A673 (cell line): ENCODE measurements at regions not wholly inside any gene's neighbourhood (a gene's known extent, or its start where the extent isn't known, plus 50 kb on each side); places are given as distances from the start of the nearest gene placed in this dataset.

ENCODE experiments used
- BruUV-seq: library from RNA; stranded (reverse); fragments of 400-500 nt; replicated peaks from 2 replicates; lab custom pipeline; 2021; lab: Mats Ljungman, UMichigan
- CTCF ChIA-PET: fragments of 300-600 bp; sonication (Branson Sonifier 250); formaldehyde crosslinking; loops from one replicate; lab custom pipeline; 2022; ENCODE audit warnings: antibody characterized with exemption; lab: Charles Lee
- POLR2A ChIA-PET: fragments of 300-600 bp; sonication (Branson Sonifier 250); formaldehyde crosslinking; loops from one replicate; lab custom pipeline; 2022; ENCODE audit warnings: antibody characterized with exemption; ENCODE audit not compliant: low non-redundant PET; lab: Charles Lee
- DNase-seq: peaks from one replicate; pipeline ENCODE4 v3.0.0-alpha.2; 2015; ENCODE audit warnings: low spot score
- H3K27ac ChIP-seq: fragments of 200-600 bp; sonication (generic); 2 replicates; pipeline ENCODE4 v1.5.1; 2016; ENCODE audit warnings: mixed run types, low read depth, mild to moderate bottlenecking, mixed read lengths, antibody characterized with exemption, low read length; ENCODE audit not compliant: poor library complexity, severe bottlenecking
- H3K27me3 ChIP-seq: fragments of 200-600 bp; sonication (generic); replicated peaks from 2 replicates; pipeline ENCODE4 v1.6.1; 2017; ENCODE audit warnings: mixed run types, low read depth, mild to moderate bottlenecking, mixed read lengths, antibody characterized with exemption, low read length; ENCODE audit not compliant: insufficient read depth, poor library complexity
- H3K36me3 ChIP-seq: fragments of 200-600 bp; sonication (generic); 2 replicates; pipeline ENCODE4 v1.6.1; 2016; ENCODE audit warnings: mixed run types, mild to moderate bottlenecking, mixed read lengths, antibody characterized with exemption, low read length; ENCODE audit not compliant: insufficient read depth, poor library complexity, severe bottlenecking
- H3K4me1 ChIP-seq: fragments of 200-600 bp; sonication (generic); 2 replicates; pipeline ENCODE4 v1.6.1; 2017; ENCODE audit warnings: mixed run types, mild to moderate bottlenecking, mixed read lengths, antibody characterized with exemption, low read length; ENCODE audit not compliant: insufficient read depth, poor library complexity, severe bottlenecking
- H3K4me3 ChIP-seq: fragments of 200-600 bp; sonication (generic); 2 replicates; pipeline ENCODE4 v1.5.1; 2016; ENCODE audit warnings: low read depth, mixed run types, mild to moderate bottlenecking, mixed read lengths, low read length; ENCODE audit not compliant: poor library complexity, severe bottlenecking
- H3K9me3 ChIP-seq: fragments of 200-600 bp; sonication (generic); 2 replicates; pipeline ENCODE4 v1.6.1; 2016; ENCODE audit warnings: mixed run types, low read depth, mild to moderate bottlenecking, mixed read lengths, antibody characterized with exemption, low read length; ENCODE audit not compliant: poor library complexity, severe bottlenecking
- CTCF ChIP-seq: fragments of 300-800, 200-600 bp; sonication (generic); conservative IDR thresholded peaks from 2 replicates; pipeline ENCODE4 v1.5.1; 2017; ENCODE audit warnings: low read depth, mild to moderate bottlenecking, antibody characterized with exemption, low read length, moderate library complexity, mixed read lengths
- EZH2 ChIP-seq: fragments of 200-600 bp; sonication (generic); IDR thresholded peaks from 2 replicates; pipeline ENCODE4 v1.6.1; 2017; ENCODE audit warnings: borderline replicate concordance, low read depth, mild to moderate bottlenecking, mixed read lengths, antibody characterized with exemption, low read length; ENCODE audit not compliant: poor library complexity, severe bottlenecking
- intact Hi-C: fragments of 100-400 bp; cut with micrococcal nuclease; formaldehyde crosslinking; loops from one replicate; pipeline ENCODE4 v1.10.0; 2022; ENCODE audit not compliant: unreplicated experiment

- BruUV-seq, result no TSS peak
- peaks cover 3% of the 10 kb centered on the region for H3K4me1 ChIP-seq
- H3K27me3 ChIP-seq, result no peaks in the 10 kb centered on the region
- peaks cover 8% of the 10 kb centered on the region for H3K9me3 ChIP-seq
- no peak overlapping the region for H3K27ac ChIP-seq
- ChIA-PET CTCF (no interaction called here), POLR2A (no interaction called here)
- no peak for DNase-seq
- TF ChIP-seq EZH2 (no peak), CTCF (no peak)
- H3K36me3 ChIP-seq, result no peaks in the 10 kb centered on the region
- H3K4me3 ChIP-seq, result no peak overlapping the region
- intact Hi-C loops, result no loop called here
Observed at GRCh38 chr4:184274286-184274951, 56.7 kb upstream of the ENPP6 start.

- no TSS peak for BruUV-seq
- CTCF ChIA-PET, result no interaction called here
- Histone ChIP-seq H3K9me3 (peaks cover 8% of the 10 kb centered on the region), H3K27ac (no peak overlapping the region), H3K4me1 (peaks cover 12% of the 10 kb centered on the region), H3K36me3 (no peaks in the 10 kb centered on the region), H3K27me3 (no peaks in the 10 kb centered on the region), H3K4me3 (no peak overlapping the region)
- intact Hi-C loops, result no loop called here
- no peak for DNase-seq
- TF ChIP-seq CTCF, result no peak
- no peak for TF ChIP-seq EZH2
- POLR2A ChIA-PET, result interaction anchor here (0.6 kb wide), 1 partner anchor 1570 kb away, joined by 12 read pairs; no protein-coding TSS in a partner anchor
Observed at GRCh38 chr4:184273166-184274147, 55.8 kb upstream of the ENPP6 start.

GRCh38 chr4:184270808-184271413, 53.2 kb upstream of the ENPP6 start:
- ChIA-PET POLR2A (no interaction called here), CTCF (no interaction called here)
- BruUV-seq, result no TSS peak
- intact Hi-C loops, result no loop called here
- Histone ChIP-seq H3K9me3 (peaks cover 1% of the 10 kb centered on the region), H3K4me3 (no peak overlapping the region), H3K36me3 (no peaks in the 10 kb centered on the region), H3K27me3 (no peaks in the 10 kb centered on the region), H3K27ac (no peak overlapping the region), H3K4me1 (peaks cover 14% of the 10 kb centered on the region)
- TF ChIP-seq CTCF (no peak), EZH2 (no peak)
- DNase-seq, result no peak
